HEK293 (cell line): ENCODE measurements at regions not wholly inside any gene's neighbourhood (a gene's known extent, or its start where the extent isn't known, plus 50 kb on each side); places are given as distances from the start of the nearest gene placed in this dataset.

Experiments used
- CTCF ChIA-PET: fragments of 350-600 bp; formaldehyde crosslinking; extraction: SDS; loops from one replicate; lab custom pipeline; 2021; ENCODE audit warnings: antibody characterized with exemption; lab: Yijun Ruan, JAX
- POLR2A ChIA-PET: fragments of 300-600 bp; formaldehyde crosslinking; extraction: SDS; loops from one replicate; lab custom pipeline; 2020; ENCODE audit warnings: antibody characterized with exemption, inconsistent platforms; lab: Yijun Ruan, JAX
- H3K27ac ChIP-seq: fragments of 200-500 bp; sonication (Bioruptor generic); 2 replicates; pipeline ENCODE4 v1.5.1; 2014; ENCODE audit warnings: low read depth, low read length, control low read depth, inconsistent platforms; ENCODE audit errors: extremely low read depth
- H3K36me3 ChIP-seq, 2 experiments: fragments of 200-500 bp in 1 of 2; sonication (Bioruptor generic) in 1 of 2; 1 replicate in 1 of 2; 2 replicates in 1 of 2; pipeline ENCODE4 v1.5.1; 2014 to 2017; ENCODE audit warnings: inconsistent platforms in 2 of 2, low read length in 2 of 2; ENCODE audit not compliant: control insufficient read depth in 2 of 2, insufficient read depth in 1 of 2
- H3K4me1 ChIP-seq: fragments of 200-500 bp; sonication (Bioruptor generic); 2 replicates; pipeline ENCODE4 v1.5.1; 2014; ENCODE audit warnings: mild to moderate bottlenecking, low read length, inconsistent platforms; ENCODE audit not compliant: control insufficient read depth, insufficient read depth
- H3K4me3 ChIP-seq: 2 replicates; pipeline ENCODE4 v1.5.1; 2011; ENCODE audit warnings: low read depth, mild to moderate bottlenecking, control low read depth, low read length, moderate library complexity
- H3K9me3 ChIP-seq: fragments of 200-500 bp; sonication (Bioruptor generic); 2 replicates; pipeline ENCODE4 v1.5.1; 2014; ENCODE audit warnings: low read depth, low read length, inconsistent platforms; ENCODE audit not compliant: control insufficient read depth, insufficient read depth
- BCL11A ChIP-seq: fragments of 450-650 bp; formaldehyde crosslinking; IDR thresholded peaks from 2 replicates; pipeline ENCODE4 v1.5.1; 2016; ENCODE audit warnings: low read depth, missing biosample characterization, missing genetic modification characterization
- SALL2 ChIP-seq: fragments of 450-650 bp; formaldehyde crosslinking; IDR thresholded peaks from 2 replicates; pipeline ENCODE4 v1.5.0; 2017; ENCODE audit warnings: missing biosample characterization, mild to moderate bottlenecking, missing genetic modification characterization, borderline replicate concordance
- TRIM28 ChIP-seq: IDR thresholded peaks from 2 replicates; pipeline ENCODE4 v1.6.1; 2011; ENCODE audit warnings: low read length, control low read depth, borderline replicate concordance
- ZBTB17 ChIP-seq: fragments of 450-650 bp; formaldehyde crosslinking; IDR thresholded peaks from 2 replicates; pipeline ENCODE4 v1.5.1; 2016; ENCODE audit warnings: missing biosample characterization, missing genetic modification characterization
- ZBTB21 ChIP-seq: fragments of 450-650 bp; formaldehyde crosslinking; IDR thresholded peaks from 2 replicates; pipeline ENCODE4 v1.5.1; 2017; ENCODE audit warnings: missing biosample characterization, missing genetic modification characterization
- ZBTB8A ChIP-seq: fragments of 450-650 bp; formaldehyde crosslinking; IDR thresholded peaks from 2 replicates; pipeline ENCODE4 v1.5.1; 2016; ENCODE audit warnings: missing biosample characterization, missing genetic modification characterization
- ZFP37 ChIP-seq: fragments of 450-650 bp; formaldehyde crosslinking; IDR thresholded peaks from 2 replicates; pipeline ENCODE4 v1.5.1; 2016; ENCODE audit warnings: missing biosample characterization, missing genetic modification characterization
- ZFP69B ChIP-seq: fragments of 450-650 bp; formaldehyde crosslinking; IDR thresholded peaks from 2 replicates; pipeline ENCODE4 v1.5.1; 2016; ENCODE audit warnings: missing biosample characterization, missing genetic modification characterization
- ZIC2 ChIP-seq: fragments of 450-650 bp; formaldehyde crosslinking; IDR thresholded peaks from 2 replicates; pipeline ENCODE4 v1.5.1; 2016; ENCODE audit warnings: missing biosample characterization, missing genetic modification characterization
- ZNF146 ChIP-seq: fragments of 450-650 bp; formaldehyde crosslinking; IDR thresholded peaks from 2 replicates; pipeline ENCODE4 v1.5.1; 2016; ENCODE audit warnings: missing biosample characterization, missing genetic modification characterization
- ZNF335 ChIP-seq: fragments of 450-650 bp; formaldehyde crosslinking; conservative IDR thresholded peaks from 2 replicates; pipeline ENCODE4 v1.5.1; 2016; ENCODE audit warnings: missing biosample characterization, missing genetic modification characterization
- ZNF366 ChIP-seq: fragments of 450-650 bp; formaldehyde crosslinking; conservative IDR thresholded peaks from 2 replicates; pipeline ENCODE4 v1.5.1; 2016; ENCODE audit warnings: missing biosample characterization, missing genetic modification characterization
- ZNF501 ChIP-seq: fragments of 450-650 bp; formaldehyde crosslinking; IDR thresholded peaks from 2 replicates; pipeline ENCODE4 v1.5.1; 2016; ENCODE audit warnings: missing biosample characterization, missing genetic modification characterization
- ZNF596 ChIP-seq: fragments of 450-650 bp; IDR thresholded peaks from 2 replicates; pipeline ENCODE4 v1.5.0; 2018; ENCODE audit warnings: missing biosample characterization, mild to moderate bottlenecking, missing genetic modification characterization, moderate library complexity
- ZNF654 ChIP-seq: fragments of 450-650 bp; formaldehyde crosslinking; IDR thresholded peaks from 2 replicates; pipeline ENCODE4 v1.5.1; 2016; ENCODE audit warnings: low read depth, missing biosample characterization, missing genetic modification characterization
- ZNF658 ChIP-seq: fragments of 450-650 bp; formaldehyde crosslinking; IDR thresholded peaks from 2 replicates; pipeline ENCODE4; 2016; ENCODE audit warnings: missing biosample characterization, missing genetic modification characterization
- ZNF707 ChIP-seq: fragments of 450-650 bp; formaldehyde crosslinking; IDR thresholded peaks from 2 replicates; pipeline ENCODE4 v1.5.1; 2016; ENCODE audit warnings: missing biosample characterization, missing genetic modification characterization
- ZNF76 ChIP-seq: fragments of 450-650 bp; formaldehyde crosslinking; IDR thresholded peaks from 2 replicates; pipeline ENCODE4; 2016; ENCODE audit warnings: low read depth, missing biosample characterization, missing genetic modification characterization, borderline replicate concordance
- ZSCAN16 ChIP-seq: fragments of 450-650 bp; formaldehyde crosslinking; IDR thresholded peaks from 2 replicates; pipeline ENCODE4 v1.5.1; 2016; ENCODE audit warnings: missing biosample characterization, missing genetic modification characterization
- TF ChIP-seq, protein P1 (sequence below): fragments of 450-650 bp; formaldehyde crosslinking; IDR thresholded peaks from 2 replicates; pipeline ENCODE4 v1.5.1; 2017; ENCODE audit warnings: missing biosample characterization, mild to moderate bottlenecking, missing genetic modification characterization, moderate library complexity

DNA sequence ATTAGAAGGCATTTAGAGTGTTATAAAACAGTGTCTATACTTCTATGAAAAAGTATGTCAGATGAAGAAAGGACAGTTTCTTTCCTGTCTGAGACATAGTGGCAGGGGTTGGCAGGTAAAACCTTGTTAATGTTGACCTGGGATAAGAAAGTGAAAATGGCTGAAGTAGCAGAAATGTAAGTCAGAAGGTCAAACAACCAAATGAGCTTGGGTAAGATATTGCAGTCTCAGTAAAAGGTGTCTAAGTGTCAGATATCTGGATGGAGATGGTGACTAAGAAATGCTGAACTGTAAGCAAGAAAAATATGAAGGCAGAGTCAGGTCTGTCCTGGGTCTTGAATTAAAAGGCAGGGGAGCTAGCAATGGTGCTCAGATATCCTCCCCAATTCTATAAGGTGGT is 400.3 kb downstream of the CD109 start:
- CTCF ChIA-PET = interaction anchor here (0.9 to 1.3 kb wide), 2 partner anchors 127 to 1114 kb away, joined by 3 to 5 read pairs; no protein-coding TSS in a partner anchor
- H3K9me3 ChIP-seq = no peaks in the 10 kb centered on the region
- no peaks in the 10 kb centered on the region for H3K4me1 ChIP-seq
- H3K27ac ChIP-seq = no peak overlapping the region
- no peak overlapping the region for H3K4me3 ChIP-seq
- TF ChIP-seq TRIM28 (no peak), ZFP37 (no peak), ZBTB21 (tag by site-specific recombination) (no peak), ZFP69B (no peak)
- TF ChIP-seq, all 188 proteins: peak for 0
- no peaks in the 10 kb centered on the region for H3K36me3 ChIP-seq
- POLR2A ChIA-PET = no interaction called here

- ChIA-PET POLR2A (no interaction called here), CTCF (interaction anchor here (0.6 to 4.7 kb wide), 4 partner anchors 9 to 1117 kb away, joined by 3 to 41 read pairs (median 4); no protein-coding TSS in a partner anchor)
- Histone ChIP-seq H3K9me3 (no peaks in the 10 kb centered on the region), H3K4me3 (no peak overlapping the region), H3K4me1 (no peaks in the 10 kb centered on the region), H3K27ac (no peak overlapping the region)
- TF ChIP-seq ZBTB17 (tag by site-specific recombination) (no peak), TRIM28 (no peak), ZNF658 (tag by site-specific recombination) (no peak), ZSCAN16 (tag by site-specific recombination) (no peak), ZNF366 (no peak), SALL2 (tag by site-specific recombination) (no peak), ZIC2 (tag by site-specific recombination) (no peak), ZNF76 (tag by site-specific recombination) (no peak), ZNF146 (no peak), BCL11A (tag by site-specific recombination) (no peak), ZBTB8A (no peak)
- TF ChIP-seq, protein P1, sequence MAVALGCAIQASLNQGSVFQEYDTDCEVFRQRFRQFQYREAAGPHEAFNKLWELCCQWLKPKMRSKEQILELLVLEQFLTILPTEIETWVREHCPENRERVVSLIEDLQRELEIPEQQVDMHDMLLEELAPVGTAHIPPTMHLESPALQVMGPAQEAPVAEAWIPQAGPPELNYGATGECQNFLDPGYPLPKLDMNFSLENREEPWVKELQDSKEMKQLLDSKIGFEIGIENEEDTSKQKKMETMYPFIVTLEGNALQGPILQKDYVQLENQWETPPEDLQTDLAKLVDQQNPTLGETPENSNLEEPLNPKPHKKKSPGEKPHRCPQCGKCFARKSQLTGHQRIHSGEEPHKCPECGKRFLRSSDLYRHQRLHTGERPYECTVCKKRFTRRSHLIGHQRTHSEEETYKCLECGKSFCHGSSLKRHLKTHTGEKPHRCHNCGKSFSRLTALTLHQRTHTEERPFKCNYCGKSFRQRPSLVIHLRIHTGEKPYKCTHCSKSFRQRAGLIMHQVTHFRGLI (tag by site-specific recombination) = no peak
- TF ChIP-seq, all 188 proteins: peak for 0
- H3K36me3 ChIP-seq = no peaks in the 10 kb centered on the region
Measured at GRCh38 chr6:74093361-74093760, 397.4 kb downstream of the CD109 start.

- Histone ChIP-seq H3K9me3 (no peaks in the 10 kb centered on the region), H3K4me1 (no peaks in the 10 kb centered on the region), H3K36me3 (no peaks in the 10 kb centered on the region), H3K4me3 (no peak overlapping the region), H3K27ac (no peak overlapping the region)
- POLR2A ChIA-PET = no interaction called here
- CTCF ChIA-PET = interaction anchor here (0.5 to 4.7 kb wide), 33 partner anchors 10 to 1142 kb away, joined by 3 to 41 read pairs (median 4); no protein-coding TSS in a partner anchor
- no peak for TF ChIP-seq ZNF707
- TF ChIP-seq ZNF501 (tag by site-specific recombination) = no peak
- TF ChIP-seq ZNF335 (tag by site-specific recombination) = no peak
- no peak for TF ChIP-seq ZBTB17 (tag by site-specific recombination)
Measured at GRCh38 chr6:74091794-74092157, 395.8 kb downstream of the CD109 start.

- ChIA-PET CTCF (interaction anchor here (0.5 to 4.7 kb wide), 42 partner anchors 10 to 1713 kb away, joined by 3 to 41 read pairs (median 4); no protein-coding TSS in a partner anchor), POLR2A (no interaction called here)
- H3K36me3 ChIP-seq = no peaks in the 10 kb centered on the region
Measured at GRCh38 chr6:74091136-74091793, 395.3 kb downstream of the CD109 start.

More at GRCh38 chr6:74091136-74091793, 395.3 kb downstream of the CD109 start:
- H3K27ac ChIP-seq = no peak overlapping the region
- H3K9me3 ChIP-seq = no peaks in the 10 kb centered on the region
- no peaks in the 10 kb centered on the region for H3K4me1 ChIP-seq
- no peak overlapping the region for H3K4me3 ChIP-seq
- TF ChIP-seq ZNF654 (tag by site-specific recombination) (peak; percentile 28; the same call in 1 of the 2 replicates), ZNF596 (tag by site-specific recombination) (no peak)
- TF ChIP-seq, all 188 proteins: peak for 1
